HepG2 (cell line): ENCODE measurements at regions not wholly inside any gene's neighbourhood (a gene's known extent, or its start where the extent isn't known, plus 50 kb on each side); places are given as distances from the start of the nearest gene placed in this dataset.

Experiments
- BCLAF1 ChIP-seq: fragments of 450-650 bp; IDR thresholded peaks from 2 replicates; pipeline ENCODE4 v1.6.1; 2017; ENCODE audit warnings: mild to moderate bottlenecking
- CEBPB ChIP-seq: IDR thresholded peaks from 2 replicates; pipeline ENCODE4 v1.6.1; 2011; ENCODE audit warnings: low read depth, low read length, improper control_type of control experiment, borderline replicate concordance
- HOXA7 ChIP-seq: sonication (generic); formaldehyde crosslinking; IDR thresholded peaks from 2 replicates; pipeline ENCODE4 v1.8.1; 2022; ENCODE audit warnings: mild to moderate bottlenecking, missing genetic modification reagents, moderate library complexity
- NR1H2 ChIP-seq: sonication (generic); formaldehyde crosslinking; IDR thresholded peaks from 2 replicates; pipeline ENCODE4 v1.8.1; 2022; ENCODE audit warnings: low read depth, missing genetic modification reagents, borderline replicate concordance
- POLR2A ChIP-seq, 2 experiments: IDR thresholded peaks; 2 replicates each; pipeline ENCODE4 v1.6.1; 2011; ENCODE audit warnings: low read depth in 2 of 2, low read length in 2 of 2, mild to moderate bottlenecking in 1 of 2, moderate library complexity in 1 of 2; ENCODE audit not compliant: insufficient read depth in 1 of 2
- SP1 ChIP-seq, 2 experiments: fragments of 450-650 bp in 1 of 2; sonication (generic) in 1 of 2; formaldehyde crosslinking in 1 of 2; IDR thresholded peaks; 2 replicates each; pipeline versions ENCODE4 v1.4.0 to v1.6.1; 2016 to 2020; ENCODE audit warnings: missing genetic modification reagents in 1 of 2
- SRSF1 ChIP-seq: fragments of 200-400 bp; formaldehyde crosslinking; optimal IDR thresholded peaks from 2 replicates; pipeline ENCODE3; 2017; ENCODE audit warnings: mild to moderate bottlenecking, low read depth, low read length, moderate library complexity
- ZNF414 ChIP-seq: sonication (generic); formaldehyde crosslinking; IDR thresholded peaks from 2 replicates; pipeline ENCODE4 v1.5.0; 2020; ENCODE audit warnings: missing genetic modification reagents

GRCh38 chr2:8617590-8617989, 64.3 kb upstream of the ID2 start:
- TF ChIP-seq POLR2A (IDR thresholded peaks at IDR 0.05; ENCODE audit: insufficient read depth in 1 of 2, low read depth in 2 of 2, low read length in 2 of 2) (no peak), ZNF414 (no peak), BCLAF1 (no peak), SP1 (IDR thresholded peaks at IDR 0.05) (no peak), SP1 (CRISPR knock-in tag; IDR thresholded peaks at IDR 0.05) (no peak), HOXA7 (CRISPR knock-in tag) (no peak), CEBPB (no peak), SRSF1 (no peak), NR1H2 (CRISPR knock-in tag) (no peak)
